PC-3 (cell line): ENCODE measurements at regions not wholly inside any gene's neighbourhood (a gene's known extent, or its start where the extent isn't known, plus 50 kb on each side); places are given as distances from the start of the nearest gene placed in this dataset.

Experiments used
- ATAC-seq: fragments of 200-7000 bp; cut with Tn5 transposase; 2 replicates; pipeline ENCODE4 v1.9.1; 2020; ENCODE audit warnings: mild to moderate bottlenecking, moderate library complexity
- BruUV-seq: library from RNA; stranded (reverse); fragments of 400-500 nt; replicated peaks from 2 replicates; lab custom pipeline; 2021; lab: Mats Ljungman, UMichigan
- CTCF ChIA-PET: fragments of 300-600 bp; sonication (Branson Sonifier 250); formaldehyde crosslinking; loops from one replicate; lab custom pipeline; 2022; ENCODE audit warnings: antibody characterized with exemption; lab: Charles Lee
- POLR2A ChIA-PET: fragments of 300-600 bp; sonication (Branson Sonifier 250); formaldehyde crosslinking; loops from one replicate; lab custom pipeline; 2022; ENCODE audit warnings: antibody characterized with exemption; ENCODE audit not compliant: unreplicated experiment; lab: Charles Lee
- DNase-seq: peaks from one replicate; pipeline ENCODE4 v3.0.0-alpha.2; 2015
- H2AFZ ChIP-seq: fragments of 300-600 bp; sonication (generic); 2 replicates; pipeline ENCODE4 v1.6.0; 2016; ENCODE audit warnings: antibody characterized with exemption, low read length
- H3F3A ChIP-seq: fragments of 300-600 bp; sonication (generic); one replicate; pipeline ENCODE4 v1.6.0; 2017; ENCODE audit warnings: antibody characterized with exemption, low read length, control low read depth, mild to moderate bottlenecking; ENCODE audit not compliant: unreplicated experiment
- H3K27ac ChIP-seq: fragments of 300-600 bp; sonication (generic); 2 replicates; pipeline ENCODE4 v1.5.1; 2016; ENCODE audit warnings: mild to moderate bottlenecking, low read length
- H3K27me3 ChIP-seq: fragments of 300-600 bp; sonication (generic); 2 replicates; pipeline ENCODE4 v1.6.1; 2016; ENCODE audit warnings: low read length, mixed read lengths
- H3K36me3 ChIP-seq: fragments of 300-600 bp; sonication (generic); 2 replicates; pipeline ENCODE4 v1.6.1; 2016; ENCODE audit warnings: low read depth, mixed run types, low read length, mixed read lengths
- H3K4me1 ChIP-seq: fragments of 300-600 bp; sonication (generic); 2 replicates; pipeline ENCODE4 v1.5.1; 2016; ENCODE audit warnings: low read length; ENCODE audit not compliant: insufficient read depth
- H3K4me2 ChIP-seq: fragments of 300-600 bp; sonication (generic); 2 replicates; pipeline ENCODE4 v1.6.0; 2016; ENCODE audit warnings: low read length
- H3K4me3 ChIP-seq: fragments of 300-600 bp; sonication (generic); 2 replicates; pipeline ENCODE4 v1.5.1; 2016; ENCODE audit warnings: mild to moderate bottlenecking, low read length, mixed read lengths
- H3K79me2 ChIP-seq: fragments of 300-600 bp; sonication (generic); 2 replicates; pipeline ENCODE4 v1.6.1; 2017; ENCODE audit warnings: low read length, mixed read lengths
- H3K9ac ChIP-seq: fragments of 300-600 bp; sonication (generic); 2 replicates; pipeline ENCODE4 v1.6.0; 2016; ENCODE audit warnings: mild to moderate bottlenecking, low read length
- H3K9me2 ChIP-seq: fragments of 300-600 bp; sonication (generic); replicated peaks from 2 replicates; pipeline ENCODE4 v1.6.1; 2016; ENCODE audit warnings: mixed run types, low read length, mixed read lengths
- H3K9me3 ChIP-seq: fragments of 300-600 bp; sonication (generic); 2 replicates; pipeline ENCODE4 v1.6.1; 2016; ENCODE audit warnings: low read length, mixed read lengths
- H4K20me1 ChIP-seq: fragments of 300-600 bp; sonication (generic); 2 replicates; pipeline ENCODE4 v1.6.1; 2016; ENCODE audit warnings: low read length, mixed read lengths
- EZH2 ChIP-seq: fragments of 300-600 bp; sonication (generic); IDR thresholded peaks from one replicate; pipeline ENCODE4 v1.6.1; 2017; ENCODE audit warnings: antibody characterized with exemption, mild to moderate bottlenecking, low read length; ENCODE audit not compliant: unreplicated experiment
- EZH2phosphoT487 ChIP-seq: fragments of 300-600 bp; sonication (generic); IDR thresholded peaks from 2 replicates; pipeline ENCODE4 v1.6.1; 2018; ENCODE audit warnings: mild to moderate bottlenecking, antibody characterized with exemption, low read length, borderline replicate concordance
- intact Hi-C: fragments of 100-400 bp; cut with micrococcal nuclease; formaldehyde crosslinking; loops from 2 replicates; pipeline ENCODE4 v1.9.0; 2023
- TF ChIP-seq, protein P1 (sequence below): fragments of 300-600 bp; sonication (generic); conservative IDR thresholded peaks from 2 replicates; pipeline ENCODE4 v1.5.1; 2017; ENCODE audit warnings: antibody characterized with exemption, low read depth, mild to moderate bottlenecking, low read length

DNA sequence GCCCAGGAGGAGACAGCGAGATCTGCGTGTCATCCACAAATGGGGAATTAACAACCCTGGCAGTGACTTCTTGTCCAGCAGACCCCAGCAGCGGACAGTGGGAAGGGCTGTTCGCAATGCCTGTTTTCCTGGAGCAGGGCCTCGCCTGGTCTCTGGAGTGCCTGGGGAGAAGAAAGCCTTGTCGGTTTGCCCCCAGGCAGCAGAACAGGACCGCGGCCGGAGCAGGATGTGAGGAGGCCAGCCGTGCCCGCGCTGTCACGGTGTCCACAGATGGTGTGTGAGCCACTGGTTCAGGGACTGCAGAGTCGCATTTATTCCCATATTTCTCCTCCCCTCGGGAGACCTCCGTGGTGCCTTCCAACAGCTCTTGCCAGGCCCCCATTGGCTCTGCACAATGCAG lies 68.5 kb upstream of the GSE1 start:
- BruUV-seq, result no TSS peak
- H3K9me3 ChIP-seq, result no peaks in the 10 kb centered on the region
- no peak overlapping the region for H3K4me2 ChIP-seq
- no peaks in the 10 kb centered on the region for H4K20me1 ChIP-seq
- H3K36me3 ChIP-seq, result no peaks in the 10 kb centered on the region
- H3K9me2 ChIP-seq, result no peaks in the 10 kb centered on the region
- H2AFZ ChIP-seq, result no peak overlapping the region
- no peaks in the 10 kb centered on the region for H3K27me3 ChIP-seq
- no peak for ATAC-seq
- intact Hi-C loops, result no loop called here
- H3K79me2 ChIP-seq, result no peaks in the 10 kb centered on the region
- CTCF ChIA-PET, result no interaction called here
- no peak overlapping the region for H3K9ac ChIP-seq
- no peak overlapping the region for H3K4me3 ChIP-seq
- H3K4me1 ChIP-seq, result no peaks in the 10 kb centered on the region
- H3K27ac ChIP-seq, result no peak overlapping the region
- no peak for DNase-seq
- POLR2A ChIA-PET, result no interaction called here
- H3F3A ChIP-seq, result no peaks in the 10 kb centered on the region
- TF ChIP-seq, protein P1, sequence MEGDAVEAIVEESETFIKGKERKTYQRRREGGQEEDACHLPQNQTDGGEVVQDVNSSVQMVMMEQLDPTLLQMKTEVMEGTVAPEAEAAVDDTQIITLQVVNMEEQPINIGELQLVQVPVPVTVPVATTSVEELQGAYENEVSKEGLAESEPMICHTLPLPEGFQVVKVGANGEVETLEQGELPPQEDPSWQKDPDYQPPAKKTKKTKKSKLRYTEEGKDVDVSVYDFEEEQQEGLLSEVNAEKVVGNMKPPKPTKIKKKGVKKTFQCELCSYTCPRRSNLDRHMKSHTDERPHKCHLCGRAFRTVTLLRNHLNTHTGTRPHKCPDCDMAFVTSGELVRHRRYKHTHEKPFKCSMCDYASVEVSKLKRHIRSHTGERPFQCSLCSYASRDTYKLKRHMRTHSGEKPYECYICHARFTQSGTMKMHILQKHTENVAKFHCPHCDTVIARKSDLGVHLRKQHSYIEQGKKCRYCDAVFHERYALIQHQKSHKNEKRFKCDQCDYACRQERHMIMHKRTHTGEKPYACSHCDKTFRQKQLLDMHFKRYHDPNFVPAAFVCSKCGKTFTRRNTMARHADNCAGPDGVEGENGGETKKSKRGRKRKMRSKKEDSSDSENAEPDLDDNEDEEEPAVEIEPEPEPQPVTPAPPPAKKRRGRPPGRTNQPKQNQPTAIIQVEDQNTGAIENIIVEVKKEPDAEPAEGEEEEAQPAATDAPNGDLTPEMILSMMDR, result no peak
- TF ChIP-seq EZH2phosphoT487 (no peak), EZH2 (no peak)

DNA sequence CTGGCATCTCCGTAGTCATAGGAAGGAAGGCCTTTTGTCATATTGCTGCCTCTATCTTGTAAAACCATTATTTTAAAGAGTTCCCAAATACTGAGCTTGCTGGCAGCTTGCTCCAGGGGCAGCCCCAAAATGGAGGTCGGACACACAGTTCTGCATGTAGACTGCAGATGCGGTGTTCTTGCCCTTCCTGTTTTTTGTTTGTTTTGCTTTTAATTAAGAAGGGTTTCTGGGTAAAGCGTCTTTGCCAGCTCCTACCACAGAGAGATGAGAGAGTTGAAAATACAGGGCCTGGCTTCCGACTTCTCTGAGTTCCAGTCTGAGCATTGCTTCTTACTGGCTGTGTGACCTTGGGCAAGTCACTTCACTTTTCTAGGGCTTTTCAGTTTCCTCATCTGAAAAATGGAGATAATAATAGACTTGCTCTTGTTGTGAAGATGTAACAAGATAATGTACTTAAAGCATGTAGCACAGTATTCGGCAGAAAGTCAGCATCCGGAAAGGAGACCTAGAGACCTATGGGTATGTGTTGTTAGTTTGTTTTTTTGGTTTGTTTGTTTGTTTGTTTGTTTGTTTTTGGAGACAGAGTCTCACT lies 67.8 kb upstream of the GSE1 start:
- Histone ChIP-seq H3K4me1 (no peaks in the 10 kb centered on the region), H3K4me2 (no peak overlapping the region), H3K27ac (no peak overlapping the region), H3K9me2 (no peaks in the 10 kb centered on the region), H3K36me3 (no peaks in the 10 kb centered on the region), H3K9me3 (no peaks in the 10 kb centered on the region), H3K79me2 (no peaks in the 10 kb centered on the region), H4K20me1 (no peaks in the 10 kb centered on the region), H3K9ac (no peak overlapping the region), H3K4me3 (no peak overlapping the region), H3F3A (no peaks in the 10 kb centered on the region), H2AFZ (no peak overlapping the region), H3K27me3 (no peaks in the 10 kb centered on the region)
- no TSS peak for BruUV-seq
- DNase-seq (no peak), ATAC-seq (no peak)
- no peak for TF ChIP-seq EZH2phosphoT487
- no peak for TF ChIP-seq EZH2
- TF ChIP-seq, protein P1, result no peak
- CTCF ChIA-PET, result no interaction called here
- intact Hi-C loops, result no loop called here
- POLR2A ChIA-PET, result no interaction called here

DNA sequence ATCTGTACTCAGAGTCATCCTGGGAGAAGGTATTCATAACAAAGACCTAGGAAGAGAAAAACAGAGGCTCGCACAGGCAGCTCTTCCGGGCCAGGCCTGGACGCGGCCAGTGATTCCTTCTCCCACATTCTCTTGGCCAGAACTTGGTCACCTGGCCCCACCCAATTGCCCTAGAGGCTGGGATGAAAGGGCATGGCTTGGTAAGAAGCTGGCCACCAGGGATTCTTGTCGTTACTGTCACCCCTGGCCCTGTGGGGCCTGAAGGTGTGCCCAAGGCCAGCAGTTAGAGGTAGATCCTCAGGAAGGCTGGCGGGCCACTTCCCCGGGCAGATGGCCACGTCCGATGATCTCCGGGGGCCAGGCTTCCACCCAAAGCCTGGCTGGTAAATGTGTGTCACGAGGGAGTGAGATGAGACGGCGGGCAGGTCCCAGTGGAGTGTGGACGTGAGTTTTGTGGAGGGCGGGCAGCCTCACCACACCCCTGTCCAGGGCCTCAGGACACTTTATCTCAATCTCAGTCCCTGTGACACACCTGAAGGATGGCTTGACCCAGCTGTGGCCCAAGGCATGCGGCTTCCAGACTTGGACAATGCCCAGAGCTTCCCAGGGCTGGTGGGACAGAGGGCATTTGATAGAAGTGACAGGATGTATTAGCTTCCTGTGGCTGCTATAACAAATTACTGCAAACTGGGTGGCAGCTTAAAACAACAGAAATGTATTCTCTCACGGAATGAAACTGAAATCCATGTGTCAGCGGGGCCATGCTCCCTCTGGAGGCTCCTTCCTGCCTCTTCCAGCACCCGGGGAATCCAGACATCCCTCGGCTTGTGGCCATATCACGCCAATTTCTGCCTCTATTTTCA lies 66.3 kb upstream of the GSE1 start:
- no TSS peak for BruUV-seq
- H3K4me3 ChIP-seq, result no peak overlapping the region
- H3K36me3 ChIP-seq, result no peaks in the 10 kb centered on the region
- no peak for ATAC-seq
- CTCF ChIA-PET, result no interaction called here
- H4K20me1 ChIP-seq, result no peaks in the 10 kb centered on the region
- H3K9me3 ChIP-seq, result no peaks in the 10 kb centered on the region
- POLR2A ChIA-PET, result interaction anchor here (0.7 kb wide), 1 partner anchor 17 kb away, joined by 15 read pairs; no protein-coding TSS in a partner anchor
- no peaks in the 10 kb centered on the region for H3K79me2 ChIP-seq
- no peak overlapping the region for H2AFZ ChIP-seq
- no peaks in the 10 kb centered on the region for H3F3A ChIP-seq
- H3K4me2 ChIP-seq, result no peak overlapping the region
- no peak overlapping the region for H3K9ac ChIP-seq
- no peak for DNase-seq
- H3K9me2 ChIP-seq, result no peaks in the 10 kb centered on the region
- H3K4me1 ChIP-seq, result no peaks in the 10 kb centered on the region
- intact Hi-C loops, result no loop called here
- no peak overlapping the region for H3K27ac ChIP-seq
- no peaks in the 10 kb centered on the region for H3K27me3 ChIP-seq
- TF ChIP-seq, protein P1, result no peak
- no peak for TF ChIP-seq EZH2phosphoT487
- TF ChIP-seq EZH2, result no peak
